ENCODE measurements at regions not wholly inside any gene's neighbourhood (a gene's known extent, or its start where the extent isn't known, plus 50 kb on each side); places are given as distances from the start of the nearest gene placed in this dataset.

GRCh38 chr1:69191335-69191734 lies 376.4 kb upstream of the LRRC7 start:
- Histone ChIP-seq H3K27me3 (replicated peaks; ENCODE audit: control insufficient read depth, insufficient read depth, low read length) (no peaks in the 10 kb centered on the region), H3K4me1 (no peaks in the 10 kb centered on the region), H3K36me3 (ENCODE audit: control insufficient read depth, insufficient read depth, low read length) (no peaks in the 10 kb centered on the region), H3K4me3 (ENCODE audit: low read depth, low read length) (no peak overlapping the region), H3K9me3 (no peaks in the 10 kb centered on the region)
- POLR2A ChIA-PET: no interaction called here
- H3K4me3 Mint-ChIP-seq (ENCODE audit: unreplicated experiment): no peak overlapping the region
- DNase-seq: no peak
- H3K27ac Mint-ChIP-seq (ENCODE audit: unreplicated experiment): no peak overlapping the region
- CTCF ChIA-PET: no interaction called here
- intact Hi-C loops (cut with micrococcal nuclease; ENCODE audit: unreplicated experiment): no loop called here
- H3K9me3 Mint-ChIP-seq (ENCODE audit: unreplicated experiment): no peaks in the 10 kb centered on the region
- H3K4me1 Mint-ChIP-seq (ENCODE audit: low read depth, unreplicated experiment): no peaks in the 10 kb centered on the region
- TF ChIP-seq, protein P1, sequence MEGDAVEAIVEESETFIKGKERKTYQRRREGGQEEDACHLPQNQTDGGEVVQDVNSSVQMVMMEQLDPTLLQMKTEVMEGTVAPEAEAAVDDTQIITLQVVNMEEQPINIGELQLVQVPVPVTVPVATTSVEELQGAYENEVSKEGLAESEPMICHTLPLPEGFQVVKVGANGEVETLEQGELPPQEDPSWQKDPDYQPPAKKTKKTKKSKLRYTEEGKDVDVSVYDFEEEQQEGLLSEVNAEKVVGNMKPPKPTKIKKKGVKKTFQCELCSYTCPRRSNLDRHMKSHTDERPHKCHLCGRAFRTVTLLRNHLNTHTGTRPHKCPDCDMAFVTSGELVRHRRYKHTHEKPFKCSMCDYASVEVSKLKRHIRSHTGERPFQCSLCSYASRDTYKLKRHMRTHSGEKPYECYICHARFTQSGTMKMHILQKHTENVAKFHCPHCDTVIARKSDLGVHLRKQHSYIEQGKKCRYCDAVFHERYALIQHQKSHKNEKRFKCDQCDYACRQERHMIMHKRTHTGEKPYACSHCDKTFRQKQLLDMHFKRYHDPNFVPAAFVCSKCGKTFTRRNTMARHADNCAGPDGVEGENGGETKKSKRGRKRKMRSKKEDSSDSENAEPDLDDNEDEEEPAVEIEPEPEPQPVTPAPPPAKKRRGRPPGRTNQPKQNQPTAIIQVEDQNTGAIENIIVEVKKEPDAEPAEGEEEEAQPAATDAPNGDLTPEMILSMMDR (IDR thresholded peaks at IDR 0.05; ENCODE audit: insufficient read depth in 1 of 2, low read depth in 1 of 2, low read length in 1 of 2, severe bottlenecking in 1 of 2, unreplicated experiment in 1 of 2): no peak
- peaks cover 9% of the 10 kb centered on the region for H3K27me3 Mint-ChIP-seq (ENCODE audit: insufficient read depth, unreplicated experiment)
- no peaks in the 10 kb centered on the region for H3K36me3 Mint-ChIP-seq (ENCODE audit: insufficient read depth, unreplicated experiment)
- no TSS peak for BruUV-seq (replicated peaks)

DNA sequence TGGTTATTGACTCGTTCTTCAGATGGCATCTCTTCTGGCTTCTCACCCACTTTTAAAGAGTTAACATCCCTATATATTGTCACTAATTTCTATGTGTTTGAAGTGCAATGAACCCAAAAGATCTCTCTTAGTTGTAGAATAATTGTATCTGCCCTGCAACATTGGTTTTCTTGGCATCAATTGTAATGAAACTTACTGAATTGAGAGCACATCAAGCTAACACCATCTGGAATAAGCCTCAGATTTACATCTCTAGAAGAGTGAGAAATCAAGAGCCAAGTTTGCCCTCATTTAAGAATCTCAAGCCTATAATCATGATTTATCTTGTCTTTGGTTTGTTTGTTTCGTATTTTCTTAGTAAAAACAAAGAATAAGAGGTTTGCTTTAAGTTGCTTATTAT lies 372.6 kb upstream of the LRRC7 start:
- Histone ChIP-seq H3K36me3 (ENCODE audit: control insufficient read depth, insufficient read depth, low read length) (no peaks in the 10 kb centered on the region), H3K27me3 (replicated peaks; ENCODE audit: control insufficient read depth, insufficient read depth, low read length) (no peaks in the 10 kb centered on the region), H3K9me3 (no peaks in the 10 kb centered on the region), H3K4me1 (no peaks in the 10 kb centered on the region), H3K4me3 (ENCODE audit: low read depth, low read length) (no peak overlapping the region)
- H3K27me3 Mint-ChIP-seq (ENCODE audit: insufficient read depth, unreplicated experiment): peaks cover 9% of the 10 kb centered on the region
- H3K27ac Mint-ChIP-seq (ENCODE audit: unreplicated experiment): no peak overlapping the region
- TF ChIP-seq, protein P1 (IDR thresholded peaks at IDR 0.05; ENCODE audit: insufficient read depth in 1 of 2, low read depth in 1 of 2, low read length in 1 of 2, severe bottlenecking in 1 of 2, unreplicated experiment in 1 of 2): no peak
- ChIA-PET POLR2A (no interaction called here), CTCF (no interaction called here)
- intact Hi-C loops (cut with micrococcal nuclease; ENCODE audit: unreplicated experiment): no loop called here
- no peaks in the 10 kb centered on the region for H3K4me1 Mint-ChIP-seq (ENCODE audit: low read depth, unreplicated experiment)
- no TSS peak for BruUV-seq (replicated peaks)
- no peak overlapping the region for H3K4me3 Mint-ChIP-seq (ENCODE audit: unreplicated experiment)
- no peaks in the 10 kb centered on the region for H3K9me3 Mint-ChIP-seq (ENCODE audit: unreplicated experiment)
- no peak for DNase-seq
- no peaks in the 10 kb centered on the region for H3K36me3 Mint-ChIP-seq (ENCODE audit: insufficient read depth, unreplicated experiment)

DNA sequence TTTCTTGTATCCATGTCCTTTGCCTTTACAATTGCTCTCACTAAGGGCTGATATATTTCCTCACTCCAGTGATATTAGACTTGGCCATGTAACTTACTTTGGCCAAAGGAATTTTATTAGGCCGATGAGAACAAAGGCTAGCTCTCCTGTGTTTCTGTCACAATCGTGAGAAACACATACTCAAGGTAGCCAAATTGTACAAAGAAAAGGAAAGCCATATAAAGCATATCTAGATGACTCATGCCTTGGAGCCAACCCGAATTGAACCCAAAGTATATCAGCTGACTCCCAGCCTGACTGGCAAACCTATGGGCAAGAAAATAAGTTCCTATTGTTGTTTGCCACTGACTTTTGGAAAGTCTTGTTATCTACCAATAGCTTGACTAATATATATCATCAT lies 371.7 kb upstream of the LRRC7 start:
- BruUV-seq (replicated peaks): no TSS peak
- Histone ChIP-seq H3K4me1 (no peaks in the 10 kb centered on the region), H3K27me3 (replicated peaks; ENCODE audit: control insufficient read depth, insufficient read depth, low read length) (no peaks in the 10 kb centered on the region), H3K36me3 (ENCODE audit: control insufficient read depth, insufficient read depth, low read length) (no peaks in the 10 kb centered on the region), H3K4me3 (ENCODE audit: low read depth, low read length) (no peak overlapping the region), H3K9me3 (no peaks in the 10 kb centered on the region)
- TF ChIP-seq, protein P1 (IDR thresholded peaks at IDR 0.05; ENCODE audit: insufficient read depth in 1 of 2, low read depth in 1 of 2, low read length in 1 of 2, severe bottlenecking in 1 of 2, unreplicated experiment in 1 of 2): no peak
- no peaks in the 10 kb centered on the region for H3K36me3 Mint-ChIP-seq (ENCODE audit: insufficient read depth, unreplicated experiment)
- H3K9me3 Mint-ChIP-seq (ENCODE audit: unreplicated experiment): no peaks in the 10 kb centered on the region
- H3K27ac Mint-ChIP-seq (ENCODE audit: unreplicated experiment): no peak overlapping the region
- DNase-seq: no peak
- H3K27me3 Mint-ChIP-seq (ENCODE audit: insufficient read depth, unreplicated experiment): peaks cover 12% of the 10 kb centered on the region
- POLR2A ChIA-PET: no interaction called here
- intact Hi-C loops (cut with micrococcal nuclease; ENCODE audit: unreplicated experiment): no loop called here
- no peak overlapping the region for H3K4me3 Mint-ChIP-seq (ENCODE audit: unreplicated experiment)
- CTCF ChIA-PET: no interaction called here
- H3K4me1 Mint-ChIP-seq (ENCODE audit: low read depth, unreplicated experiment): no peaks in the 10 kb centered on the region
